Neuronal stem cell (in vitro differentiated cells): ENCODE measurements at regions not wholly inside any gene's neighbourhood (a gene's known extent, or its start where the extent isn't known, plus 50 kb on each side); places are given as distances from the start of the nearest gene placed in this dataset.

Experiments used
- DNase-seq: peaks from one replicate; pipeline ENCODE4 v3.0.0-alpha.2; 2013; ENCODE audit warnings: low spot score
- H2AFZ ChIP-seq: one replicate; pipeline ENCODE4 v1.6.1; 2013; ENCODE audit warnings: mild to moderate bottlenecking, low read length, inconsistent platforms
- H2AK5ac ChIP-seq: 2 replicates; pipeline ENCODE4 v1.6.1; 2013; ENCODE audit warnings: low read depth, mild to moderate bottlenecking, inconsistent platforms, low read length, moderate library complexity, mixed read lengths
- H2BK120ac ChIP-seq: 2 replicates; pipeline ENCODE4 v1.6.1; 2013; ENCODE audit warnings: low read depth, mild to moderate bottlenecking, inconsistent platforms, low read length, moderate library complexity, mixed read lengths
- H2BK12ac ChIP-seq: one replicate; pipeline ENCODE4 v1.6.1; 2013; ENCODE audit warnings: low read length, inconsistent platforms
- H2BK15ac ChIP-seq: 2 replicates; pipeline ENCODE4 v1.6.1; 2013; ENCODE audit warnings: mild to moderate bottlenecking, low read length, inconsistent platforms, mixed read lengths
- H2BK5ac ChIP-seq: one replicate; pipeline ENCODE4 v1.6.1; 2013; ENCODE audit warnings: inconsistent platforms, mild to moderate bottlenecking, low read length, moderate library complexity
- H3K14ac ChIP-seq: one replicate; pipeline ENCODE4 v1.6.1; 2013; ENCODE audit warnings: low read length, inconsistent platforms
- H3K18ac ChIP-seq: 2 replicates; pipeline ENCODE4 v1.6.1; 2013; ENCODE audit warnings: low read length, inconsistent platforms
- H3K23ac ChIP-seq: 2 replicates; pipeline ENCODE4 v1.6.1; 2013; ENCODE audit warnings: low read depth, mild to moderate bottlenecking, mixed read lengths, low read length, inconsistent platforms; ENCODE audit not compliant: poor library complexity
- H3K27ac ChIP-seq: replicated peaks from 3 replicates; pipeline ENCODE4 v1.5.1; 2013; ENCODE audit warnings: low read length, inconsistent platforms
- H3K27me3 ChIP-seq, 3 experiments: 2 replicates each; pipeline ENCODE4 v1.6.1; 2013; ENCODE audit warnings: low read length in 3 of 3, mild to moderate bottlenecking in 2 of 3, inconsistent platforms in 1 of 3, low read depth in 1 of 3, mixed read lengths in 1 of 3, moderate library complexity in 1 of 3; ENCODE audit not compliant: control insufficient read depth in 3 of 3, insufficient read depth in 3 of 3
- H3K36me3 ChIP-seq, 2 donors: replicated peaks in 1 of 2; 2 replicates each; pipeline ENCODE4 v1.6.1; 2013; ENCODE audit warnings: low read length in 2 of 2; ENCODE audit not compliant: control insufficient read depth in 2 of 2, insufficient read depth in 2 of 2
- H3K4ac ChIP-seq: 2 replicates; pipeline ENCODE4 v1.6.1; 2013; ENCODE audit warnings: inconsistent platforms, mild to moderate bottlenecking, low read length, moderate library complexity
- H3K4me1 ChIP-seq, 2 donors: 1 replicate in 1 of 2; 2 replicates in 1 of 2; pipeline ENCODE4 v1.6.1; 2013; ENCODE audit warnings: low read length in 2 of 2, low read depth in 1 of 2; ENCODE audit not compliant: control insufficient read depth in 2 of 2, insufficient read depth in 1 of 2
- H3K4me2 ChIP-seq: one replicate; pipeline ENCODE4 v1.6.1; 2013; ENCODE audit warnings: mild to moderate bottlenecking, low read length, inconsistent platforms; ENCODE audit not compliant: insufficient read depth, poor library complexity, severe bottlenecking
- H3K4me3 ChIP-seq, 2 donors: 2 replicates each; pipeline ENCODE4 v1.5.1; 2013; ENCODE audit warnings: low read length in 2 of 2, mild to moderate bottlenecking in 2 of 2, inconsistent platforms in 1 of 2, moderate library complexity in 1 of 2
- H3K79me1 ChIP-seq: one replicate; pipeline ENCODE4 v1.6.1; 2013; ENCODE audit warnings: low read depth, mild to moderate bottlenecking, inconsistent platforms, low read length, moderate library complexity
- H3K9ac ChIP-seq: one replicate; pipeline ENCODE4 v1.6.1; 2013; ENCODE audit warnings: mild to moderate bottlenecking, low read depth, low read length, inconsistent platforms; ENCODE audit not compliant: poor library complexity
- H3K9me3 ChIP-seq, 2 donors: replicated peaks in 1 of 2; 2 replicates each; pipeline versions ENCODE3 to v1.6.1; 2013; ENCODE audit warnings: low read length in 2 of 2, mild to moderate bottlenecking in 2 of 2, inconsistent platforms in 1 of 2, low read depth in 1 of 2, mixed read lengths in 1 of 2, moderate library complexity in 1 of 2; ENCODE audit not compliant: control insufficient read depth in 2 of 2, insufficient read depth in 1 of 2
- H4K8ac ChIP-seq: one replicate; pipeline ENCODE4 v1.6.1; 2013; ENCODE audit warnings: low read depth, mild to moderate bottlenecking, inconsistent platforms, low read length, moderate library complexity
- H4K91ac ChIP-seq: one replicate; pipeline ENCODE4 v1.6.1; 2013; ENCODE audit warnings: low read length, low read depth, mild to moderate bottlenecking, inconsistent platforms; ENCODE audit not compliant: poor library complexity
- WGBS, 2 donors: extraction: QIAGEN DNeasy Blood & Tissue Kit; methylation state at CpG; one replicate each; pipeline ENCODE4 v1.1.7; 2013; ENCODE audit warnings: missing lambda C conversion rate in 2 of 2, mixed read lengths in 1 of 2; ENCODE audit not compliant: insufficient read length in 2 of 2, insufficient replicate concordance in 1 of 2; ENCODE audit errors: extremely low coverage in 2 of 2; 5-methylcytosine and 5-hydroxymethylcytosine counted together

- Histone ChIP-seq H4K91ac (no peak overlapping the region), H3K18ac (peak overlapping the region; percentile 78), H3K4me1 (peaks cover 0 to 14% of the 10 kb centered on the region in 2 donors), H3K9me3 (peaks cover 0 to 4% of the 10 kb centered on the region in 2 donors), H2BK12ac (no peak overlapping the region), H2AK5ac (no peak overlapping the region), H3K14ac (no peak overlapping the region), H2BK5ac (no peak overlapping the region), H3K9ac (no peak overlapping the region), H2AFZ (no peak overlapping the region), H3K4ac (no peak overlapping the region), H2BK15ac (no peak overlapping the region), H3K27ac (no peak overlapping the region), H3K36me3 (no peaks in the 10 kb centered on the region), H4K8ac (no peak overlapping the region), H3K4me2 (no peak overlapping the region), H2BK120ac (no peak overlapping the region), H3K23ac (no peak overlapping the region), H3K27me3 (no peaks in the 10 kb centered on the region), H3K4me3 (no peak overlapping the region), H3K79me1 (no peaks in the 10 kb centered on the region)
- no peak for DNase-seq
- no CpG with 5 or more reads among the region's 18 CpGs for WGBS, 2 donors
Measured at GRCh38 chr2:239758279-239758877, 266.8 kb downstream of the NDUFA10 start.

GRCh38 chr2:239756790-239757760 lies 268.1 kb downstream of the NDUFA10 start:
- Histone ChIP-seq H3K4me1 (peaks cover 0 to 8% of the 10 kb centered on the region in 2 donors), H3K23ac (peak overlapping the region; percentile 59), H4K8ac (no peak overlapping the region), H3K9ac (peak overlapping the region; percentile 51), H2AFZ (no peak overlapping the region), H2BK15ac (peak overlapping the region; percentile 63), H2BK120ac (peak overlapping the region; percentile 43), H3K79me1 (no peaks in the 10 kb centered on the region), H4K91ac (no peak overlapping the region), H3K14ac (peak overlapping the region; percentile 75), H3K36me3 (no peaks in the 10 kb centered on the region), H3K4me2 (no peak overlapping the region), H3K27me3 (no peaks in the 10 kb centered on the region), H2BK5ac (no peak overlapping the region), H2BK12ac (peak overlapping the region; percentile 49), H3K4ac (no peak overlapping the region), H3K9me3 (peaks cover 0 to 4% of the 10 kb centered on the region in 2 donors), H3K4me3 (no peak overlapping the region), H3K18ac (peak overlapping the region; percentile 79), H3K27ac (no peak overlapping the region), H2AK5ac (peak overlapping the region; percentile 49)
- WGBS, 2 donors, result no CpG with 5 or more reads among the region's 31 CpGs
- no peak for DNase-seq

- Histone ChIP-seq H3K27me3 (no peaks in the 10 kb centered on the region), H2BK120ac (no peak overlapping the region), H2BK5ac (no peak overlapping the region), H3K4me3 (no peak overlapping the region), H4K8ac (no peak overlapping the region), H2BK12ac (no peak overlapping the region), H3K23ac (no peak overlapping the region), H3K4me2 (no peak overlapping the region), H3K9me3 (peaks cover 0 to 4% of the 10 kb centered on the region in 2 donors), H2AFZ (no peak overlapping the region), H3K4me1 (peaks cover 0 to 13% of the 10 kb centered on the region in 2 donors), H3K79me1 (no peaks in the 10 kb centered on the region), H3K4ac (no peak overlapping the region), H2AK5ac (no peak overlapping the region), H4K91ac (no peak overlapping the region), H3K36me3 (no peaks in the 10 kb centered on the region), H3K9ac (no peak overlapping the region), H2BK15ac (no peak overlapping the region), H3K27ac (no peak overlapping the region), H3K14ac (no peak overlapping the region), H3K18ac (peak overlapping the region; percentile 36)
- WGBS, 2 donors, result no CpG with 5 or more reads among the region's 10 CpGs
- no peak for DNase-seq
Measured at GRCh38 chr2:239756031-239756789, 268.9 kb downstream of the NDUFA10 start.
